WTC11 (cell line): ENCODE measurements at regions not wholly inside any gene's neighbourhood (a gene's known extent, or its start where the extent isn't known, plus 50 kb on each side); places are given as distances from the start of the nearest gene placed in this dataset.

ENCODE experiments used
- ATF2 ChIP-seq: sonication (generic); formaldehyde crosslinking; IDR thresholded peaks from 2 replicates; pipeline ENCODE4 v1.8.1; 2022; ENCODE audit warnings: low read depth, missing genetic modification reagents, borderline replicate concordance
- CTCF ChIP-seq: fragments of 200-600 bp; IDR thresholded peaks from 2 replicates; pipeline ENCODE4 v1.8.0; 2022; ENCODE audit warnings: antibody characterized with exemption
- E2F1 ChIP-seq: sonication (generic); formaldehyde crosslinking; IDR thresholded peaks from 2 replicates; pipeline ENCODE4 v1.8.0; 2022; ENCODE audit warnings: mild to moderate bottlenecking, missing genetic modification reagents
- MXD4 ChIP-seq: fragments of 250-450 bp; sonication (Bioruptor Pico); IDR thresholded peaks from 2 replicates; pipeline ENCODE4 v1.8.0; 2021; ENCODE audit warnings: mild to moderate bottlenecking, moderate library complexity, borderline replicate concordance
- NR2C2 ChIP-seq: sonication (generic); formaldehyde crosslinking; IDR thresholded peaks from 2 replicates; pipeline ENCODE4 v1.8.0; 2022; ENCODE audit warnings: mild to moderate bottlenecking, missing genetic modification reagents
- NR3C1 ChIP-seq: sonication (generic); formaldehyde crosslinking; conservative IDR thresholded peaks from 2 replicates; pipeline ENCODE4 v1.8.1; 2023; ENCODE audit warnings: low read depth, mild to moderate bottlenecking, missing genetic modification reagents
- SP1 ChIP-seq: sonication (generic); formaldehyde crosslinking; conservative IDR thresholded peaks from 2 replicates; pipeline ENCODE4 v1.8.1; 2022; ENCODE audit warnings: missing genetic modification reagents
- TEAD4 ChIP-seq: sonication (generic); formaldehyde crosslinking; IDR thresholded peaks from 2 replicates; pipeline ENCODE4 v1.8.0; 2022; ENCODE audit warnings: mild to moderate bottlenecking, missing genetic modification reagents
- ZBTB43 ChIP-seq: sonication (generic); formaldehyde crosslinking; IDR thresholded peaks from 2 replicates; pipeline ENCODE4 v1.8.1; 2023; ENCODE audit warnings: mild to moderate bottlenecking, missing genetic modification reagents
- ZNF219 ChIP-seq: sonication (generic); formaldehyde crosslinking; IDR thresholded peaks from 2 replicates; pipeline ENCODE4 v1.8.0; 2023; ENCODE audit warnings: missing genetic modification reagents, mild to moderate bottlenecking, borderline replicate concordance
- ZNF425 ChIP-seq: fragments of 250-450 bp; sonication (Bioruptor Pico); conservative IDR thresholded peaks from 2 replicates; pipeline ENCODE4 v1.9.0; 2021; ENCODE audit warnings: mild to moderate bottlenecking
- ZNF512 ChIP-seq: sonication (generic); formaldehyde crosslinking; IDR thresholded peaks from 2 replicates; pipeline ENCODE4 v1.8.1; 2022; ENCODE audit warnings: missing genetic modification reagents, borderline replicate concordance

- TF ChIP-seq MXD4 (no peak), CTCF (no peak), SP1 (CRISPR knock-in tag) (no peak), ZNF425 (CRISPR knock-in tag) (no peak), NR3C1 (no peak), TEAD4 (no peak), ZNF512 (CRISPR knock-in tag) (no peak), ATF2 (CRISPR knock-in tag) (no peak), E2F1 (CRISPR knock-in tag) (no peak), ZBTB43 (CRISPR knock-in tag) (no peak), NR2C2 (CRISPR knock-in tag) (no peak), ZNF219 (CRISPR knock-in tag) (no peak)
These were observed 153.5 kb downstream of the LSM5 start for GRCh38 chr7:32336726-32337125.
